Naive B cell (primary cell): ENCODE measurements at regions not wholly inside any gene's neighbourhood (a gene's known extent, or its start where the extent isn't known, plus 50 kb on each side); places are given as distances from the start of the nearest gene placed in this dataset.

Experiments used
- ATAC-seq, 2 donors: fragments of 150-1000 bp; cut with Tn5 transposase; 2 replicates each; pipeline ENCODE4 v1.10.0; 2021; ENCODE audit warnings: low read depth in 2 of 2, mild to moderate bottlenecking in 2 of 2, moderate library complexity in 2 of 2
- DNase-seq: peaks from one replicate; pipeline ENCODE4 v3.0.0; 2022
- H3K27ac Mint-ChIP-seq, 6 donors: one replicate each; pipeline ENCODE4 v1.8.0; 2020 to 2022; ENCODE audit warnings: mild to moderate bottlenecking in 6 of 6, mixed read lengths in 6 of 6, moderate library complexity in 5 of 6, inconsistent platforms in 2 of 6
- H3K27me3 Mint-ChIP-seq, 3 donors: one replicate each; pipeline ENCODE4 v1.8.0; 2021 to 2022; ENCODE audit warnings: mixed read lengths in 3 of 3, mild to moderate bottlenecking in 1 of 3
- H3K36me3 Mint-ChIP-seq, 2 donors: one replicate each; pipeline ENCODE4 v1.8.0; 2020 to 2022; ENCODE audit warnings: mixed read lengths in 2 of 2, inconsistent platforms in 1 of 2, mild to moderate bottlenecking in 1 of 2
- H3K4me1 Mint-ChIP-seq, 3 donors: one replicate each; pipeline ENCODE4 v1.8.0; 2020 to 2022; ENCODE audit warnings: mixed read lengths in 3 of 3, inconsistent platforms in 1 of 3, mild to moderate bottlenecking in 1 of 3, moderate library complexity in 1 of 3
- H3K4me3 Mint-ChIP-seq, 8 donors: one replicate each; pipeline ENCODE4 v1.8.0; 2020 to 2022; ENCODE audit warnings: mild to moderate bottlenecking in 8 of 8, mixed read lengths in 8 of 8, moderate library complexity in 8 of 8, inconsistent platforms in 2 of 8
- H3K9me3 Mint-ChIP-seq, 7 donors: one replicate each; pipeline ENCODE4 v1.8.0; 2020 to 2022; ENCODE audit warnings: mixed read lengths in 7 of 7, mild to moderate bottlenecking in 5 of 7, inconsistent platforms in 2 of 7, moderate library complexity in 1 of 7

DNA sequence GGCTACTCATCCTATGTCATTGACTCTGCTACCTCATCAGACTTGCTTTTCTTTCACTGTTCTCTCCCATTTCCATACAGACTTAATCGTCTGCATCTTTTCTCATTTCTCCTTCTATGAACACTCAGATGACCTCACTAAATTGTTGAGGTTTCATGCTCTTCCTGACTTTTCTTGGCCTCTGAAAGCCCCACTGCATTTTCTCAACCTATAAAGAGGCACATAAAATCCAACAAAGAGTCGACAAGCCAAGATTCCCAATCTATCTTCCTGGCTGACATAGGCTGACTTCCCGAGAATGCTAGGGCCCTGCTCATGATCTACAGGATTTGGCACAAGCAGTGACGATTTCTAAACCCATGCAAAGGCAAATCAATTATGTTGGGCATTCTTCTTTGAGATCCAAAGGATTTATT is 280.8 kb upstream of the DPYD start:
- Mint-ChIP-seq H3K27me3 (no peaks in the 10 kb centered on the region), H3K9me3 (peaks cover 0 to 12% (median 2%) of the 10 kb centered on the region in 7 donors), H3K36me3 (no peaks in the 10 kb centered on the region), H3K4me3 (no peak overlapping the region), H3K27ac (no peak overlapping the region), H3K4me1 (no peaks in the 10 kb centered on the region)
- DNase-seq, result no peak
- ATAC-seq, result no peak

DNA sequence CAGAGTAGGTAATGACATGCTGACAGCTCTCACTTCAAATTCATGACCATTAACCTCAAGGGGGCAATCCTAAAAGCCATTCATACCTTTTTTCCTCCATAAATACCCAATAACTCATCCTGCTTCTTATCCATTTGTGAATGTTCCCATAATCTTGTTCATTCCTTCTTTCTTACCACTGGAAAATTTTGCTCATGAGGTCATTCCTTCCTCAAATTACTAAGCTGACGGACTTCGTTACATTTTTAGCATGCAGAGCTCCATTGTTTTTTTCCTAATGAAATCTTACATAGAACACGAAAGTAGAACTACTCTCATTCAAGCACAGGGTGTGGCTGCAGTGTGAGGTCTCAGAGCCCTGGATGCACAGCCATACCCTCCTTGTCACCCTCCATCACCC is 276.5 kb upstream of the DPYD start:
- no peaks in the 10 kb centered on the region for H3K36me3 Mint-ChIP-seq
- ATAC-seq, result no peak
- H3K4me1 Mint-ChIP-seq, result no peaks in the 10 kb centered on the region
- H3K27ac Mint-ChIP-seq, result no peak overlapping the region
- peaks cover 0 to 6% (median 0%) of the 10 kb centered on the region in 7 donors for H3K9me3 Mint-ChIP-seq
- no peak for DNase-seq
- no peaks in the 10 kb centered on the region for H3K27me3 Mint-ChIP-seq
- no peak overlapping the region for H3K4me3 Mint-ChIP-seq

DNA sequence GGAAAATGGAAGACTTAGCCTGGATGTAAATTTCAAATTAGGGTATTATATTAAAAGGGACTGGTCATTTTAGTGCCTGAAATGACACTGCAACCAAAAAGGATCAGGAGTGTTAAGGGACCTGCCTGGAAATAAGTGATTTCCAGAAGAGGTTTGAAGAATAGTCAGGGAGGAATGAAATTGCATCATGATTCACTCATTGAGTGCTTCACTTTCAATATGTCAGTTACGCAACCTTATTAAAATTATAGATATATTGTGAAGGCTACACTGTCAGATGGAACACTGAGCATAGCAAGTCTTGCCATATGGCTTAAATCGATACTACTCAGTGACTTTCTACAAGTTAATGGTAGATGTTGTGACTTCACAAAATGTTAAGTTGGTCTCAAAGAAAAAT is 275.2 kb upstream of the DPYD start:
- DNase-seq (no peak), ATAC-seq (no peak)
- no peaks in the 10 kb centered on the region for H3K36me3 Mint-ChIP-seq
- H3K4me3 Mint-ChIP-seq, result no peak overlapping the region
- peaks cover 0 to 6% (median 0%) of the 10 kb centered on the region in 7 donors for H3K9me3 Mint-ChIP-seq
- H3K27ac Mint-ChIP-seq, result no peak overlapping the region
- no peaks in the 10 kb centered on the region for H3K27me3 Mint-ChIP-seq
- no peaks in the 10 kb centered on the region for H3K4me1 Mint-ChIP-seq

DNA sequence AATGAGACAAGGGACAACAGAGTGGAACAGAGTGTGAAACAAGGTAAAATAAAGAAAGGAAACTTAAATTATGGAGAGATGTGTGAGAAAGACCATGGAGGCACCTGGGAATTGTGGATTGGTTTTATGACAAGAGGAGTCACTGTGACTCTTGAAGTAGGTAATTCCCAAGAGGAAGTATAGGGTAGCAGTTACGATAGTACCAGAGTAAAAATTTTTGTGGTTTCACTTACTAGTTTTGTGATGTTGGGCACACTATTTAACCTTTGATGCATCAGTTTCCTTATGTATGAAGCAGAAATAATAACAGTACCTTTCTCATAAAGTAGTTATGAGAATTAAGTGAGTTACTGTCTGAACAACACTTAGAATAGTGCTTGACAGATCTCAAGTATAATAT is 267.9 kb upstream of the DPYD start:
- no peak for ATAC-seq
- no peaks in the 10 kb centered on the region for H3K9me3 Mint-ChIP-seq
- no peak overlapping the region for H3K4me3 Mint-ChIP-seq
- no peaks in the 10 kb centered on the region for H3K4me1 Mint-ChIP-seq
- no peaks in the 10 kb centered on the region for H3K36me3 Mint-ChIP-seq
- no peak for DNase-seq
- H3K27me3 Mint-ChIP-seq, result no peaks in the 10 kb centered on the region
- no peak overlapping the region for H3K27ac Mint-ChIP-seq

DNA sequence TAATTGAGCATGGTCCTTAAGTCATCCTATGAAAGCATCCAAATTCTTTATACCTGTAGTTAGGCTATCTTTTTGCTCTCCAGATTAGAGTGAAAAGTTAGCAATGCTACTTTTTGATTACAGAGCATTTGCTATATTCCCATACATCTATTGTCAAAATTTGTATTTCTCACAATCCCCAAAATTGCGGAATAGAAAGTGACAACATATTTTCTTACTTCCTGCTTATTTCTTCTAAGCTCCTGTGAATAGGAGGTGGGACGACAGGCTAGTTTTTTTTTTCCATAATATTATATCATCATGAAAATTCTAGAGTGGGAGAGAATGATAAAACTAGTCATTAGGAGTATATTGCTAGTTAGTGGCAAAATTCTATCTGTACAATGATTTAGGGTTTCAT is 264.0 kb upstream of the DPYD start:
- Mint-ChIP-seq H3K9me3 (no peaks in the 10 kb centered on the region), H3K4me1 (no peaks in the 10 kb centered on the region), H3K27me3 (no peaks in the 10 kb centered on the region), H3K4me3 (no peak overlapping the region), H3K27ac (no peak overlapping the region), H3K36me3 (no peaks in the 10 kb centered on the region)
- DNase-seq, result no peak
- no peak for ATAC-seq

DNA sequence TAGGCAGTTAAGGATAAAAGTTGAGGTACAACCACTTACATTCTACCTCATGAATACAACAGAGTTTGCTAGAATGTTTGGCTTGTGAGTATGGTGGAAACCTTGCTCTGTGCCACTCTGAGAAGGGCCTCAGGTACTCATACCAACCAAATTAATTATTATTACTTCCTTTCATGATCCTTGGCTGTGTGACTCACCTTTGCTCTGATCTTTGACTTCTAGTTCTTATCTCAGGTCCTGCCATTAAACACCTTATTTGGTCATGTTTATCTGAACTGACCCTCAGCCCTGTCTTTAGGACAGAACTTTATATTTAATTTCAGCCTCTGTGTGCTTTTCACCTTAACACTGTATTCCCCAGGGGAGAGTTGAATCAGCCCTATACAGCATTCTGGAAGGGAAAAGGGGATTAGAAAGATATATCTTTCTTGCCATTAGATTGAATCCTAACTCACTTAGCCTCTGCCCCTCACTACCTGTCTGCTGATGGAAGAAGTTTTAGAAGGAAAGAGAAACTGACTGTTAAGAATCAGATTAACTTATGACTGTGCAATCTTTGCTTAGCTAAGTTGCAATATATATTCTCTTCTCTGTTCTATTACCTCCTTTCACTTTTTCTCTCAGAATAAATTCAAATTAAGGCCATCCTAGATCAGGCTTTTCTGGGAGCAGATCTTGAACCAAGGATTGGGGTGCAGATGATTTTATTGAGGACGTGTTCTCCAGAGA is 260.4 kb upstream of the DPYD start:
- H3K4me1 Mint-ChIP-seq, result no peaks in the 10 kb centered on the region
- DNase-seq (no peak), ATAC-seq (no peak)
- H3K9me3 Mint-ChIP-seq, result no peaks in the 10 kb centered on the region
- H3K27me3 Mint-ChIP-seq, result no peaks in the 10 kb centered on the region
- H3K4me3 Mint-ChIP-seq, result no peak overlapping the region
- H3K27ac Mint-ChIP-seq, result no peak overlapping the region
- no peaks in the 10 kb centered on the region for H3K36me3 Mint-ChIP-seq

DNA sequence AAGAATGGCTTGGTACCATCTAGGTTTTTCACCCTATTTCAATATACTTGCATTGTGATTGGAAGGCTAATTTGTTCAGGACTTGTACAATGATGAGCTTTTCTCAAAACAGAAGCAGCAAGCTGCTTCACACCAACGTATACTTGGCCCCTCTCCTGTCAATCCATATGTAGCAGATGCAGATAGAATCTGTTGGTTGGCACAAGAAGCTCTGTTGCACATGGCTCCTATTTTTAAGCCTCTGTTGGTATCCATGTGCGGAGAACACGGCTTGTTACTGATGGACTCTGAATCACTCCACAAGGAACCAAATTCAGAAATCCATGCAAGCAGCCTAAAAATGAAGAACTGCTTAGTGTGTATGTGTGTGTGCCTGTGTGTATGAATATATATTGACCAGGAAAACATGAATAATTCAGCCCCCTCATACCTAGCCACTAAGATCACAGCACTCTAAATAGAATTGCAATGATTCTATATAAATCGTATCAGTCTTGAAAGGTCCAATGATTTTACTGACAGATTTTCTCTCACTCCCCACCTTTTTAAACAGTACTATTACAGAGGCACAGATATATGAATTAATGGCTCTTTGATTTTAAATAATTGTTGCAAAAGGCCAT is 258.4 kb upstream of the DPYD start:
- no peaks in the 10 kb centered on the region for H3K4me1 Mint-ChIP-seq
- no peaks in the 10 kb centered on the region for H3K27me3 Mint-ChIP-seq
- peak overlapping the region in 1 of 6 donors; percentile 5 for H3K27ac Mint-ChIP-seq
- ATAC-seq (no peak), DNase-seq (no peak)
- H3K9me3 Mint-ChIP-seq, result no peaks in the 10 kb centered on the region
- no peaks in the 10 kb centered on the region for H3K36me3 Mint-ChIP-seq
- no peak overlapping the region for H3K4me3 Mint-ChIP-seq

DNA sequence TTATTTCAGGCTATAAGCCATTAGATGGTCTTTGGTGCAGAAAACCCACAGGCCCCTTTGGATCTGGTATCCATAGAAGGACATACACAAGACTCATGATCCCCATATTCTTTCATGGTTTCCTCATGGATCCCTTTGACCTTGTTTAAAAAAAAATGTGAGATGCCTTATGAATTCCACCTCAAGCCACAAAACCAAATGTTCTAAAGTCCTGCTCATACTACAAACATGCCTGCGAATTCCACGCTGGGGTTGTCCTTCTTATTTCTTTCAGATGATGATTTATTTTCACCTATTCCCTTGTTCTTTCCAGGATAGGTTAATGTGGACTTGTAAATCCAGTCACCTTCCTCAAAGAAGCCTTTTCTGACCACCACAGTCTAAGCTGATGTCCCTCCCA is 256.9 kb upstream of the DPYD start:
- peaks cover 0 to 4% (median 0%) of the 10 kb centered on the region in 7 donors for H3K9me3 Mint-ChIP-seq
- no peak overlapping the region for H3K4me3 Mint-ChIP-seq
- no peaks in the 10 kb centered on the region for H3K4me1 Mint-ChIP-seq
- no peak for ATAC-seq
- no peak overlapping the region for H3K27ac Mint-ChIP-seq
- no peak for DNase-seq
- H3K36me3 Mint-ChIP-seq, result no peaks in the 10 kb centered on the region
- peaks cover 0 to 4% (median 0%) of the 10 kb centered on the region in 3 donors for H3K27me3 Mint-ChIP-seq

DNA sequence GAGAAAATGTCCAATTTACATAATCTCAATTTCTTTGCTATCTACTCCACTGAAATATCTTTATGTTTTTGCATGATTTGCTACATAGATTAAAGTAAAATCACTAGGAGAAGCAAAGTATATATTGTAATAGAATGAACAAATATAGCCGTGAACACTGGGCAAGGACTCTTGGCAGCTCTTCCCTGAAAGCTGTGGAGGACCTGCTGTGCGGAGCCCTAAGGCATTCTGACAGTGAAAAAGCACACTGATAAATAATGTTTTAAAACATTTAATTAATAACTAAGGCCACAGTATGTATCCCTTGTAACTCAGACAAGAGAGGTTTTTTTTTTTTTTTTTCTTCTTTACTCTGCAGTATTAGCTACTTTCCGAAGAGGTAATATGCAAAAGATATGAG is 256.1 kb upstream of the DPYD start:
- H3K9me3 Mint-ChIP-seq, result peaks cover 0 to 4% (median 0%) of the 10 kb centered on the region in 7 donors

DNA sequence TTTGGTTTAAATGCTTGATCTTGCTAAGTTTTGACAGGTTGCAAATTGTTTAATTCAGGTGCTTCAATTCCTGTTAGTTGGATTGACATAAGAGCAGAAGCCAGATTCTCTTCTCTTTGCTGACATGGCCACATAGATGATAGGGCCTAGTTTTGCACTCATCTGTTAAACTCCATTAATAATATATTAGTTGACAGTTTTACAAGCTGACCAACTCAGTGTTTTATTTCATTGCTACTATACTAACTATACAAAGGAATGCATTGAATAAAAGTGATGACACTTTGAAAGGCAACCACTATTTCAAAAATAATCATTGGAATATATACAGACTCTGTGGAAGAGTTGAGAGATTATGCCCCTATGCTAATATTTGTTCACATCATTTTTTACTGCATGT is 255.6 kb upstream of the DPYD start:
- no peaks in the 10 kb centered on the region for H3K4me1 Mint-ChIP-seq
- no peak overlapping the region for H3K4me3 Mint-ChIP-seq
- H3K27me3 Mint-ChIP-seq, result peaks cover 0 to 4% (median 0%) of the 10 kb centered on the region in 3 donors
- no peak for DNase-seq
- H3K27ac Mint-ChIP-seq, result no peak overlapping the region
- H3K9me3 Mint-ChIP-seq, result peaks cover 0 to 4% (median 0%) of the 10 kb centered on the region in 7 donors
- no peaks in the 10 kb centered on the region for H3K36me3 Mint-ChIP-seq
- no peak for ATAC-seq

More for the DNA sequence above, 256.1 kb upstream of the DPYD start:
- H3K4me1 Mint-ChIP-seq, result no peaks in the 10 kb centered on the region
- H3K4me3 Mint-ChIP-seq, result no peak overlapping the region
- no peak overlapping the region for H3K27ac Mint-ChIP-seq
- H3K36me3 Mint-ChIP-seq, result no peaks in the 10 kb centered on the region
- ATAC-seq (no peak), DNase-seq (no peak)
- peaks cover 0 to 4% (median 0%) of the 10 kb centered on the region in 3 donors for H3K27me3 Mint-ChIP-seq

DNA sequence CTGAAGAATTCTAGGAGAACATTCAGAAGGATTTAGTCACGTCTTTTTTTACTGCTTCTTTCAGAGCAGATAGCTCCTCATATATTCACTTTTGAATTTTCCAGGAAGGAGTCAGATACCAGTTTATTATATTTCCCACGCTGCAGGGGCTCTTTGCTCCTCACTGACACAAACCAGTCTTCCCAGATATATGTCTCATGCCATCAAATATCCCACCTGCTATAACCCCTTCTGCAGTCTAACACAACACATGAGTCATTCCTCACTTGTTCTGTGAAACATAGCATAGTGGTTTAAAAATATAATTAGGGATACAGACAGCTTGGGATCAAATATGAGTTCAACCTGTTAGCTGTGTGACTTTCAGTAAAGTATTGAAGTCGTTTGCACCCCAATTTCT is 251.7 kb upstream of the DPYD start:
- peaks cover 0 to 4% (median 0%) of the 10 kb centered on the region in 3 donors for H3K27me3 Mint-ChIP-seq
- H3K4me1 Mint-ChIP-seq, result no peaks in the 10 kb centered on the region
- no peak overlapping the region for H3K27ac Mint-ChIP-seq
- DNase-seq, result no peak
- H3K9me3 Mint-ChIP-seq, result peaks cover 0 to 4% (median 0%) of the 10 kb centered on the region in 7 donors
- no peaks in the 10 kb centered on the region for H3K36me3 Mint-ChIP-seq
- ATAC-seq, result no peak
- H3K4me3 Mint-ChIP-seq, result no peak overlapping the region

DNA sequence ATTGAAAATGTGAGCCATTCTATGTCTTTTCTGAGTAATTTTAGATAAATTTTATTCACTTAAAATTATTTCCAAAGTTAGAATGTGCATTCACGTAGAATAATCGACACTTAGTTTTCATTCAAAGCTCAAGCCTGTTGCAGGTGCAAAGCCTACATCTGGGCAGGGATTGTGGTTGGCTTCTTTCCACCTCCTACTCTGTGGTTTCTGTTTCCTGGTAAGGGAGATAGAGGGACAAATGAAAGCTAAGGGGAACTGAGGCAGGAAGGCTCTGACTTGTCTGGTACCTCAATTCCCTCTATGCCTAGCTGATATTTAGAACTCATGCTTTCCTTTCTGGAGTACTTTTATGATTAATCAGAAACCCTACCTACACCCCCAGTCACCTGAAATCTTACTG is 251.2 kb upstream of the DPYD start:
- DNase-seq, result no peak
- H3K4me3 Mint-ChIP-seq, result no peak overlapping the region
- H3K36me3 Mint-ChIP-seq, result no peaks in the 10 kb centered on the region

DNA sequence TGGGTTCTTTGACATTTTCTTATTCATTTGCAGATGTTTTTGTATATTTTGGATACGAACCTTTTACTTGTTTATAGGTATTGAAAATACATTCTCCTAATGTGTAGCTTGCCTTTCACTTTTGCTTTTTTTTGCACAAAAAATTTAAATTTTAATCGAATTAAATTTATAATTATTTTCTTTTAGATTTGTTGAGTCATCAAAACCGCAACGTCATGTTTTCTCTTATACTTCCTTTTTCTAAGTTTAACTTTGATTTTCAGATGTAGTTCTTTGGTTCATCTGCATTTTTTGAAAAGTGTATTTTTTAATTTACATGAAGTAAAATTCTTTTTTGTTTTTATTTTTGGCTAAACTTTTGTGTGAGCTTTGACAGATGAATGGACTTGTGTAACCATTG is 243.7 kb upstream of the DPYD start:
- Mint-ChIP-seq H3K27me3 (no peaks in the 10 kb centered on the region), H3K4me3 (no peak overlapping the region), H3K4me1 (no peaks in the 10 kb centered on the region), H3K36me3 (no peaks in the 10 kb centered on the region), H3K9me3 (peaks cover 0 to 2% (median 0%) of the 10 kb centered on the region in 7 donors), H3K27ac (no peak overlapping the region)
- no peak for DNase-seq
- ATAC-seq, result no peak

More for the DNA sequence above, 251.2 kb upstream of the DPYD start:
- Mint-ChIP-seq H3K9me3 (peaks cover 0 to 4% (median 0%) of the 10 kb centered on the region in 7 donors), H3K4me1 (no peaks in the 10 kb centered on the region), H3K27me3 (peaks cover 0 to 4% (median 0%) of the 10 kb centered on the region in 3 donors), H3K27ac (no peak overlapping the region)
- no peak for ATAC-seq

DNA sequence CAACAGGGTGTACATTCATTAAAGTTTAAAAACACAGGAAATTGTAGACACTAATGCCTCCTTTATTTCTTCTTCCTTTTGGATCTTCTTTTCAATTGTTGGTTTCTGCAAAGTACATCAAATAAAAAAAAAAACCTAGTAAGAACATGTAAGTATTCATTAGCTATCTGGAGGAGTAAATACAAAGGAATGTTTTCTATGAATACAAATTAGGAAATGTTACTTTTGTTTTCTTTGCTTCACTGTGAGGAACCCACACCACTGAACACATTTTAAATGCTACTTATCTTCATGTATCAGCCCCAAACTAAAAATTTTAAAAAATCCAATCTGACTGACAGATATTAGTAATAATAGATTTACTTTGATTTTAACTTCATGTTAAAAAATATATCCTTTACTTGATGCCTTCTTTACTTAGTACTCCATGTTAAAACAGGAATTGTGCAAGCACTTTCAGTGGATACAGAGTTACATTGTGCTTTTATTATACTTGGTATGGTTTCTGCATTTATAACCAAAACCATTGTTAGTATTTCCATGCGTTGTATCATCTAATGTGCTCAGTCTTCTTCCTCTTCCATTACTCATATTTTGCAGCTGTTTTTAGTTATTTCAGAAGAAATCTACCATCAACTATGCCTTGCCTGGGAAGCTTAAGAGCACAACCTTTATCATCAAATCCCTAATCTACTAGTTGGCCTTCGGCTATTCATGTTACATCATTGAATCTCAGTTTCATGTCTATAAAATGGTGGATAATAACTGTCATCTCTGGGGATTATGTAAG is 236.9 kb upstream of the DPYD start:
- Mint-ChIP-seq H3K27me3 (no peaks in the 10 kb centered on the region), H3K27ac (no peak overlapping the region), H3K9me3 (peaks cover 0 to 8% (median 2%) of the 10 kb centered on the region in 7 donors), H3K4me1 (no peaks in the 10 kb centered on the region), H3K36me3 (no peaks in the 10 kb centered on the region), H3K4me3 (no peak overlapping the region)
- ATAC-seq (no peak), DNase-seq (no peak)
